Stimulated activated CD4-positive, alpha-beta T cell treated with anti-CD3 and anti-CD28 coated beads, TNF-alpha, amount 100 ng/mL, for 4 hours (primary cell): ENCODE measurements at regions not wholly inside any gene's neighbourhood (a gene's known extent, or its start where the extent isn't known, plus 50 kb on each side); places are given as distances from the start of the nearest gene placed in this dataset.
"Not testable (repeated sequence)": the region's sequence is repeated elsewhere in the genome, so short reads cannot be mapped to it uniquely, and the experiment has no call there.

Source experiments
- DNase-seq, 3 experiments: peaks; one replicate each; pipeline ENCODE4 v3.0.0-alpha.2; 2020; ENCODE audit warnings: low read depth in 3 of 3

DNA sequence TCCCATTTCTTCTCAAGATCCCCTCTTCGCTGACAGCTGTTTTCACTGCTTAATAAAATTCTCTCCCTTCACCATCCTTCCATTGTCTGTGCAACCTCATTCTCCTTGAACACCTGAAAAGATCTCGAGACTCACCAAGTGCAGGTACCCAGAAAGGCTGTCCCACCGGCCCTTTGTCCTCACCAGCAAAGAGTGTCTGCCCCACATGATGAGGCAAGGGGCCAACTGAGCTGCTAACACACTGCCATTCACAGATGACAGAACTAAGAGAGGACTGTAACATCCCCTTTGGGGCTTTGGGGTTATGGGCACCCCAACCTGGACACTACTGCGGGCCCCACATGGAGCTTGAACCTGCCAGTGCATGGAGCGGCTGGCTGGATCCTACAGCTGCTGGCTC is 771.4 kb upstream of the MIR17HG start:
- no peak for DNase-seq

GRCh38 chr13:90577726-90578125 is 769.8 kb upstream of the MIR17HG start:
- no peak for DNase-seq

DNA sequence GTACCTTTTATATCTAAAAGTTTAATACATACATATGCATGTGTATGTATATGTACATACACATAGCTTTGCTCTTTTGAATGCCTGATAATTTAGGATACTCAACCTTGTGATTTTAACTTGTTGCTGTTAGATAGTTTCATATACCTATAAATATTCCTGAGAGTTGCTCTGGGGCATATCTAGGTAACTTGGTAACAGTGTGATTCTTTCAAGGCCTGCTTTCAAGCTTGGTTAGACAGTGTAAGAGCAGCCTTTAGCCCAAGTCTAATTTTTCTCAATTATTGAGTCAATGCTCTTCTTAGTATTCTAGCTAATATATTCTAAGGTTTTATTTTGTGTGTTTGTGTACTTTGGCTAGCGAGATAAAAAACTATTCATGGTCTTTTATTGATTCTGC is 762.1 kb upstream of the MIR17HG start:
- DNase-seq, result no peak

DNA sequence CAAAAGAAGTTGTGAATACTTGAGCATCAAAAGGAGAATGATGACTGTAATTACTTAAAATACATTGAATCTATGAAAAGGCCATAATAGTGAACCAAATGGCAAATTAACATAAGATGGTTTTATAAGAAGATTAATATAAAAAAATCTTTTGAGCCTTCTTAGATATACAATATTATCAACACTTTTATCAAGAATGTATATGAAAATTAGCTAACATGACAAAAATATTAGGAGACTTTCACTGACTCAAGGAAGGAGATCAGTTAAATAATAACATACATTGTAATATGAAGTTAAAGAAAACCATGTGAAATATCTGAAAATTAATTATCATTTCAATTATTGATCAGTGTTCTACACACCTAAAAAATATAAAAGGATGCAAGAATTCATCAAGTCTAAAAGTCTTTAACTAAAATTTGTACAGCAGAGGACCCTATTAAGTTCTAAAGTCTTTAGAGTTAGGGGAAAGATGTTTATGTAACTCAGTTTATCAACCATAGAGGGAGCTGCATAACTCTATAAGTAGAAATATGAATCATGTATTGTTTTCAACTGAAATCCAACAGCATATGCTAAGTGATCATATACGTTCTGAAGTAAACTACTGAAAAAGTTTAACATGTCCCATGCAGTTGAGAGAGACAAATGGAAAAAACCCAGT is 756.1 kb upstream of the MIR17HG start:
- no peak for DNase-seq

- DNase-seq, result no peak
These were observed 755.6 kb upstream of the MIR17HG start for GRCh38 chr13:90591927-90592268.

DNA sequence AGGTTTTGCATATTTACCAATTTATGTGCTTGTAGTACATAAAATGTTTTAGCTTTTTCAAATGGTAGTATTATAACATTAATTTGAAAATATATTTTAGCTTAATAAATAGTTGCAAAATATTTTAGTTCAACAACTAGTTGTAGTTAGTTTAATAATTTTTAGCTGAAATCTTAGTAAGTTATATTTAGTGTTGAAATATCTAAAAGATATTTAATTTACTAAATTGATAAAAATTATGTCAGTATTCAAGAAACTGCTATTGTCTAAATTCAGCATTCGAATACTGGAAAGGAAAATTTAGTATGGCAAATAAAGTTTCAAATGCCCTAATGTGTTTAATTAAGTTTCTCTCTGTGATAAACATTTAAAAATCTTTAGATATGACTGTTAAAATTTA is 754.5 kb upstream of the MIR17HG start:
- DNase-seq, result no peak

DNA sequence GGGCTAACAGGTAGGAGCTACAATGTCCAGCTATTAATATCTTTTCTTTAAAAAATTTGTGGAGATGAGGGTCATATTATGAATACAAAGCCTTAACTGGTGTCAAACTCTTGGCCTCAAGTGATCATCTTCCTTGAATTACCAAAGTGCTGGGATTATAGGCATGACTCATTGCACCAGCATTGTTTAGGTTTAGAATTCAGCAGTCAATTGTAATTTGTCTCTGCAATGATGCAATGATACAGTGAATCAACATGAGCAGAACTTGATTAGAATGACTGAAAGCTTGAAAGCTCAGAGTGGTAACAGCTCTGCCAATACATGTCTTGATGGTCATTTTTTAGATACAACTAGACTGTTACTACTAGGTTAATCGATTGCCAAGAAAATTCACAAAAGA is 752.8 kb upstream of the MIR17HG start:
- DNase-seq, result no peak

DNA sequence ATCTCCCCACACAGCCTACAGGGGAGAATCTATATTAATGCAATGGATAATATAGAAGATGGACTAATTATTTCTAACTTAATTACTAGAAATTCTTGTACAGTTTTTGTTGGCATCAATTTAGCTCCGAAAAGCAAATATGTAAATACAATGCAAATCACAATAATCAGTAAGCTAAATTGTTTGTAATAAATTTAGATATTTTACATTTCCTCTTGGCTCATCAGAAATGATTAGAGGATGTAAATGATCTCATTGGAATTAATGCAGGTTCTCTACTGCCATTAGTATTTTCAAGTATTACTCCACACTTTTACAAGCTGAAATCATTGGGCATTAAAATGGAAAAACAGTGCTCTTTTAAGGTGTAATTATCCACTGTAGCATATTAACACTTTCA is 741.8 kb upstream of the MIR17HG start:
- DNase-seq, result no peak

GRCh38 chr13:90606921-90607320 is 740.6 kb upstream of the MIR17HG start:
- DNase-seq, result not testable (repeated sequence)

DNA sequence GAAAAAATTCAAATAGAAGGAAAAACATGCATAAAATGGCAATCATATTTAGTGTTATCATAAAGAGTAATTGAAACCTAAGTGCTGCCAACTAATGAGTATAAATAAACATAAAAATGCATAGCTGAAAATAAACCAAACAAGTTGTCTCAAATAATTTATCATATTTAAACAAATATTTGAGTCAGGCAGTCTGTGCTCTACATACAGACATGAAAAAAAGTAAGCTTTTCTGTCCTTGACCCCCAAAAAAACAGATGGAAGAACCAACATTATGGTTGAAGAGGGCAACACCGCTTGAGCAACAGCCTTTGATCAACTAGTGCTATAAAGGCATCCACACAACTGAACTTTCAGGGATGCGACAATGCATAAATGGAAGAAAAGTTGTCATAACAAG is 735.1 kb upstream of the MIR17HG start:
- no peak for DNase-seq

GRCh38 chr13:90613076-90613795 is 734.3 kb upstream of the MIR17HG start:
- DNase-seq, result no peak

DNA sequence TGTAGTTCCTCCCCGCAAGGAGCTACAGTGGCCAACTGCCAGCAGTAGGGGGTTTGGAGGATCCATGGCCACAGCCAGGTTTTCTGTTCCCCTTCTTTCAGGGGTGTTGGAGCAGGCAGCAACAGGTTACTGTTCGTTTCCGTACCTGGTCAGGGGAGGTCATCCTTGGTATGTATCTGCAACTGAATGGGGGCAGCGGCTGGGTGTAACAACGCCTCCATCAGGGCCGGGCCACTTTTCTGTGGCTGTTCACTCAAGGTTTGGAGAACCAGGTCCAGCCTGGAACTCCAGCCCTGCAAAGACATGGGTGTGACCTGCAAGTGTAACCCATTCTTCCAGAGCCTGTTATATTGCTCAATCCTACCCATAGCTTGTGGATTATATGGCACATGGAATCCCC is 732.3 kb upstream of the MIR17HG start:
- DNase-seq, result no peak

- no peak for DNase-seq
These were observed 731.7 kb upstream of the MIR17HG start for GRCh38 chr13:90615767-90616166.

- DNase-seq, result no peak
These were observed 729.4 kb upstream of the MIR17HG start for GRCh38 chr13:90618133-90618532.

DNA sequence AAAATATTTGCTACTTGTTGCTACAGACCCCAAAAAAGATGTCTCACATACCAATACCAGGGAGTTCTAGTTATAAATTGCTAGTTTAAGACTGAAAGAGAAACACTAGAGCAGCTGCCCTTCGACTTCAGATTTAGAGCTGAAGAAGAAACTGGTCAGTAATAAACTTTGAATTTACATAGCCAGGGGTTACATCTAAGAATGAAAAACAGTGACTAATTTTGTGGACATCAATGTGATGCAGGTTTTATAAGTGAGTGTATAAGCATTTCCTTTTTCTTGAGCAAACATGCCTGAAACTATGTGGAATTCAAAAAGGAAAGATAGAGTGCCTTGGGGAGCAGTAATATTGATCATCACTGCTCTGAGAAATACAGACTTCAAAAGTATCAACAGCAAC is 724.9 kb upstream of the MIR17HG start:
- no peak for DNase-seq

GRCh38 chr13:90623318-90624011 is 724.0 kb upstream of the MIR17HG start:
- no peak for DNase-seq

DNA sequence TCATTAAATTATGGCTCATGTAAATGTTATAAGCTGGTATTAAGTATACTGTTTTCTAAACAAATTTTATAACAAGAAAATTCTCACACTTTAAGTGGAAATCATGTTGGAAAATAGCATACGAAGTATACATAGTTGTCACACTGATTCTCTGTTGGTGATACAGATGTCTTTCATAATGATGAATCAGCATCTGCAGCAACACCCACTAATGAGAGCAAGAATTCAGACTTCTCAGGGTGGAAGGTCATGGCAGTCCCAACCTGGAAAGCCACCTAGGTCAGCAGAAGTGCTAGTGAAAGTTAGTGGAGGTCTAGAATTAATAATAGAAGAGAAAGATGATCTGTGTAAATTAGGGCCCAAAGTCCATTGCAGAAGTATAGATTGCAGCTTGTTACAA is 719.7 kb upstream of the MIR17HG start:
- DNase-seq, result no peak

- DNase-seq, result no peak
These were observed 719.0 kb upstream of the MIR17HG start for GRCh38 chr13:90628471-90628870.

- DNase-seq, result no peak
These were observed 716.8 kb upstream of the MIR17HG start for GRCh38 chr13:90630716-90631115.

- DNase-seq, result no peak
These were observed 715.3 kb upstream of the MIR17HG start for GRCh38 chr13:90632184-90632583.

DNA sequence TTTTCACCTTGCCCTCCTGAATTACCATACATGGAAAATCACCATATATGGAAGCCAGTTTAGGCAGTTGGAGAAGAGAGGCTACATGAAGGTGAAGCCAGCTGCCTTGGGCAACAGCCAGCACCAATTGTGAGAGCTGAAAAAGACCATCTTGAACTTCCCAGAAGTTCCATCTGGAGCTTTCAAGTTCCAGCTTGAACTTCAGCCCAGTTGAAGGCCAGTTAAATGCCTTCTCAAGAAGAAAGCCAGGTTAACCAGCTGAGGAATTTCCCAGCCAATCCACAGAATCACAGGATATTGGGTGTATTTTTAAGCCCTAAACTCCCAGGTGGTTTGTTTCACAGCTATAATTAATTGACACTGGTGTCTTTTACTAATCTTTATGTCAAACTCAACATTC is 713.6 kb upstream of the MIR17HG start:
- no peak for DNase-seq

- no peak for DNase-seq
These were observed 706.5 kb upstream of the MIR17HG start for GRCh38 chr13:90640976-90641375.

GRCh38 chr13:90641884-90642283 is 705.6 kb upstream of the MIR17HG start:
- DNase-seq, result no peak
